HCT116 (cell line): ENCODE measurements at regions not wholly inside any gene's neighbourhood (a gene's known extent, or its start where the extent isn't known, plus 50 kb on each side); places are given as distances from the start of the nearest gene placed in this dataset.

ENCODE experiments used
- ATAC-seq: fragments of 200-7000 bp; cut with Tn5 transposase; 2 replicates; pipeline ENCODE4 v1.9.1; 2020; ENCODE audit warnings: mild to moderate bottlenecking, moderate library complexity
- BruUV-seq: library from RNA; stranded (reverse); fragments of 400-500 nt; replicated peaks from 2 replicates; lab custom pipeline; 2021; lab: Mats Ljungman, UMichigan
- CTCF ChIA-PET: fragments of 300-600 bp; sonication (Branson Sonifier 250); formaldehyde crosslinking; loops from one replicate; lab custom pipeline; 2021; ENCODE audit warnings: antibody characterized with exemption; lab: Charles Lee
- POLR2A ChIA-PET: fragments of 300-600, 350-600 bp; sonication (Branson Sonifier 250); formaldehyde crosslinking; loops from one replicate; lab custom pipeline; 2021; ENCODE audit warnings: antibody characterized with exemption; lab: Charles Lee
- RAD21 ChIA-PET, 2 experiments: fragments of 300-600 bp; sonication (Branson Sonifier 250); formaldehyde crosslinking; loops; one replicate each; lab custom pipeline; 2023; ENCODE audit warnings: low total read pairs in 2 of 2; ENCODE audit not compliant: uncharacterized antibody in 2 of 2, unreplicated experiment in 2 of 2, low non-redundant PET in 1 of 2; lab: Charles Lee
- DNase-seq: peaks from one replicate; pipeline ENCODE4 v3.0.0-alpha.2; 2010; ENCODE audit warnings: low read depth, low spot score
- H2AFZ ChIP-seq: fragments of 200-600 bp; shearing (Covaris generic), sonication (generic); 2 replicates; pipeline ENCODE4 v1.6.1; 2017; ENCODE audit warnings: low read depth, mixed run types, mixed read lengths, antibody characterized with exemption, low read length; ENCODE audit not compliant: poor library complexity, severe bottlenecking
- H3K27ac ChIP-seq: 2 replicates; pipeline ENCODE4 v1.5.1; 2012; ENCODE audit warnings: low read depth, low read length
- H3K27me3 ChIP-seq: fragments of 200-600 bp; sonication (generic); 2 replicates; pipeline ENCODE4 v1.6.1; 2016; ENCODE audit warnings: mixed run types, low read length, mixed read lengths; ENCODE audit not compliant: insufficient read depth
- H3K36me3 ChIP-seq, 2 experiments: fragments of 200-500 bp in 1 of 2; fragments of 200-600 bp in 1 of 2; sonication (Bioruptor generic) in 1 of 2; sonication (generic) in 1 of 2; 2 replicates each; pipeline versions ENCODE4 v1.5.1 to v1.6.1; 2014 to 2016; ENCODE audit warnings: low read length in 2 of 2, inconsistent platforms in 1 of 2, mixed read lengths in 1 of 2, mixed run types in 1 of 2; ENCODE audit not compliant: insufficient read depth in 2 of 2, control insufficient read depth in 1 of 2
- H3K4me1 ChIP-seq, 2 experiments: fragments of 200-600 bp in 1 of 2; sonication (generic) in 1 of 2; 2 replicates each; pipeline versions ENCODE4 v1.5.1 to v1.6.1; 2012 to 2017; ENCODE audit warnings: low read length in 2 of 2, inconsistent platforms in 1 of 2, mild to moderate bottlenecking in 1 of 2, mixed read lengths in 1 of 2, mixed run types in 1 of 2, moderate library complexity in 1 of 2; ENCODE audit not compliant: insufficient read depth in 2 of 2, control insufficient read depth in 1 of 2
- H3K4me2 ChIP-seq: fragments of 200-600 bp; sonication (generic); 2 replicates; pipeline ENCODE4 v1.6.1; 2017; ENCODE audit warnings: mixed run types, low read length, mixed read lengths
- H3K4me3 ChIP-seq, 2 experiments: fragments of 200-600 bp in 1 of 2; sonication (generic) in 1 of 2; replicated peaks in 1 of 2; 2 replicates each; pipeline ENCODE4 v1.5.1; 2011 to 2016; ENCODE audit warnings: low read length in 2 of 2, control low read depth in 1 of 2, low read depth in 1 of 2, mild to moderate bottlenecking in 1 of 2, mixed read lengths in 1 of 2, mixed run types in 1 of 2
- H3K79me2 ChIP-seq: fragments of 200-600 bp; sonication (generic); 2 replicates; pipeline ENCODE4 v1.6.1; 2017; ENCODE audit warnings: mild to moderate bottlenecking, mixed run types, low read length, moderate library complexity, mixed read lengths; ENCODE audit not compliant: insufficient read depth
- H3K9ac ChIP-seq: fragments of 200-600 bp; sonication (generic); 2 replicates; pipeline ENCODE4 v1.6.1; 2016; ENCODE audit warnings: low read length, mixed read lengths
- H3K9me2 ChIP-seq: fragments of 200-600 bp; sonication (generic), shearing (Covaris generic); 2 replicates; pipeline ENCODE4 v1.6.1; 2017; ENCODE audit warnings: mixed run types, mild to moderate bottlenecking, moderate library complexity; ENCODE audit not compliant: insufficient read depth
- H3K9me3 ChIP-seq, 2 experiments: fragments of 200-500 bp in 1 of 2; fragments of 200-600 bp in 1 of 2; sonication (Bioruptor generic) in 1 of 2; sonication (generic) in 1 of 2; 2 replicates each; pipeline ENCODE4 v1.6.1; 2014 to 2017; ENCODE audit warnings: low read length in 2 of 2, mixed read lengths in 2 of 2, inconsistent platforms in 1 of 2, low read depth in 1 of 2, mild to moderate bottlenecking in 1 of 2, mixed run types in 1 of 2, moderate library complexity in 1 of 2; ENCODE audit not compliant: control insufficient read depth in 1 of 2, insufficient read depth in 1 of 2
- H4K20me1 ChIP-seq: fragments of 200-600 bp; sonication (generic), shearing (Covaris generic); 2 replicates; pipeline ENCODE4 v1.6.1; 2017; ENCODE audit warnings: mixed run types, mild to moderate bottlenecking, moderate library complexity; ENCODE audit not compliant: insufficient read depth
- CEBPB ChIP-seq: IDR thresholded peaks from 2 replicates; pipeline ENCODE4 v1.6.1; 2012; ENCODE audit warnings: low read depth
- ELF1 ChIP-seq: IDR thresholded peaks from 2 replicates; pipeline ENCODE4 v1.6.1; 2012; ENCODE audit warnings: low read depth, borderline replicate concordance
- POLR2AphosphoS5 ChIP-seq: IDR thresholded peaks from 2 replicates; pipeline ENCODE4 v1.6.1; 2011; ENCODE audit warnings: mild to moderate bottlenecking, low read depth, low read length, moderate library complexity
- RAD21 ChIP-seq: IDR thresholded peaks from 2 replicates; pipeline ENCODE4 v1.6.1; 2012; ENCODE audit warnings: low read depth, mild to moderate bottlenecking
- SP1 ChIP-seq: IDR thresholded peaks from 2 replicates; pipeline ENCODE4 v1.6.1; 2012; ENCODE audit warnings: low read depth
- SRF ChIP-seq: IDR thresholded peaks from 2 replicates; pipeline ENCODE4 v1.6.1; 2012; ENCODE audit warnings: low read depth
- TCF7L2 ChIP-seq: IDR thresholded peaks from 2 replicates; pipeline ENCODE4 v1.7.0; 2011; ENCODE audit warnings: borderline replicate concordance, inconsistent platforms; ENCODE audit not compliant: insufficient read depth, insufficient read length; ENCODE audit errors: extremely low read depth
- YY1 ChIP-seq: IDR thresholded peaks from 2 replicates; pipeline ENCODE4 v1.6.1; 2011; ENCODE audit warnings: low read length, low read depth, moderate library complexity, mild to moderate bottlenecking; ENCODE audit not compliant: insufficient replicate concordance; ENCODE audit errors: extremely low read depth
- ZBTB33 ChIP-seq: IDR thresholded peaks from 2 replicates; pipeline ENCODE4 v1.6.1; 2011; ENCODE audit warnings: mild to moderate bottlenecking, low read length, moderate library complexity; ENCODE audit not compliant: insufficient replicate concordance; ENCODE audit errors: extremely low read depth
- ZFX ChIP-seq: fragments of 450-650 bp; IDR thresholded peaks from 2 replicates; pipeline ENCODE4 v1.6.1; 2017
- intact Hi-C: fragments of 100-400 bp; cut with micrococcal nuclease; formaldehyde crosslinking; loops from 2 replicates; pipeline ENCODE4 v1.10.0; 2022

- DNase-seq (no peak), ATAC-seq (no peak)
- Histone ChIP-seq H3K4me2 (no peak overlapping the region), H3K4me1 (no peaks in the 10 kb centered on the region), H3K27me3 (no peaks in the 10 kb centered on the region), H2AFZ (no peak overlapping the region), H3K9me2 (no peaks in the 10 kb centered on the region), H3K36me3 (no peaks in the 10 kb centered on the region), H4K20me1 (0 out of 2 replicates have a peak, but pooled peaks cover 3% of the 10 kb centered on the region), H3K4me3 (no peak overlapping the region), H3K79me2 (no peaks in the 10 kb centered on the region)
- intact Hi-C loops: no loop called here
- no TSS peak for BruUV-seq
- CTCF ChIA-PET: no interaction called here
- no peak for TF ChIP-seq SP1
- TF ChIP-seq, all 23 proteins: peak for 0
- RAD21 ChIA-PET: no interaction called here
- Histone ChIP-seq H3K27ac (no peak overlapping the region), H3K9ac (no peak overlapping the region), H3K9me3 (no peaks in the 10 kb centered on the region)
- POLR2A ChIA-PET: no interaction called here
Observed at GRCh38 chr12:73589220-73589619, 948.4 kb upstream of the ATXN7L3B start.

- BruUV-seq: no TSS peak
- RAD21 ChIA-PET: no interaction called here
- no peak for DNase-seq
- no peaks in the 10 kb centered on the region for H3K79me2 ChIP-seq
- ATAC-seq: no peak
- CTCF ChIA-PET: no interaction called here
- H2AFZ ChIP-seq: no peak overlapping the region
- H3K9ac ChIP-seq: no peak overlapping the region
- no peaks in the 10 kb centered on the region for H3K36me3 ChIP-seq
- no peak overlapping the region for H3K27ac ChIP-seq
- H3K4me1 ChIP-seq: no peaks in the 10 kb centered on the region
- POLR2A ChIA-PET: no interaction called here
- no peaks in the 10 kb centered on the region for H4K20me1 ChIP-seq
- H3K9me3 ChIP-seq: no peaks in the 10 kb centered on the region
- H3K4me3 ChIP-seq: no peak overlapping the region
- TF ChIP-seq RAD21: no peak
- TF ChIP-seq SRF: no peak
- no peak for TF ChIP-seq POLR2AphosphoS5
- TF ChIP-seq ELF1: no peak
- TF ChIP-seq TCF7L2: no peak
- TF ChIP-seq ZFX: no peak
- TF ChIP-seq CEBPB: no peak
- TF ChIP-seq ZBTB33: no peak
- no peak for TF ChIP-seq YY1
- H3K4me2 ChIP-seq: no peak overlapping the region
- intact Hi-C loops: no loop called here
- no peaks in the 10 kb centered on the region for H3K9me2 ChIP-seq
- H3K27me3 ChIP-seq: no peaks in the 10 kb centered on the region
Observed at GRCh38 chr12:73598626-73599025, 939.0 kb upstream of the ATXN7L3B start.
